GM11168 (cell line): ENCODE measurements at regions not wholly inside any gene's neighbourhood (a gene's known extent, or its start where the extent isn't known, plus 50 kb on each side); places are given as distances from the start of the nearest gene placed in this dataset.

Experiments used
- in situ Hi-C: fragments of 300-500 bp; cut with MboI; formaldehyde crosslinking; loops from one replicate; pipeline ENCODE4 v1.12.0; 2022; ENCODE audit warnings: low sequenced_read_pairs; ENCODE audit not compliant: unreplicated experiment

DNA sequence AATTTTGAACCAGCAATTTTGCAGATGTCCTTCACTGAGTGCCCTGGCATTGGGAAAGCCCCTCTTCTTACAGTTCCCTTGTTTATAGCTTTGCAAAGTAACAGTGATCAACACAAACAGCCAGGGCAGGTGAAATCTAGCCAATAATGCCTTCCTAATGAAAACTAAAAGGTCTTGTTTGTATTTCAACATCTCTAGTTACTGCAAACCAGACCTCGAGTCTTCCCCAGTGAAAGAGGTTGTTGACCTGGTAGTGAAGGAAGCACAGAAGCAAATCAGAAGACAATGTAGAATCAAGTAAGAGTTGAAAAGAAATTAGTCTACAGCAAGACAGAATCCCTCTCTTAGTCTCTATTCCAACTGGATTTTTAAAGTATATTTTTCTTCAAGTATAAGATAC, 231.2 kb downstream of the SNX13 start:
- in situ Hi-C loops: no loop called here

DNA sequence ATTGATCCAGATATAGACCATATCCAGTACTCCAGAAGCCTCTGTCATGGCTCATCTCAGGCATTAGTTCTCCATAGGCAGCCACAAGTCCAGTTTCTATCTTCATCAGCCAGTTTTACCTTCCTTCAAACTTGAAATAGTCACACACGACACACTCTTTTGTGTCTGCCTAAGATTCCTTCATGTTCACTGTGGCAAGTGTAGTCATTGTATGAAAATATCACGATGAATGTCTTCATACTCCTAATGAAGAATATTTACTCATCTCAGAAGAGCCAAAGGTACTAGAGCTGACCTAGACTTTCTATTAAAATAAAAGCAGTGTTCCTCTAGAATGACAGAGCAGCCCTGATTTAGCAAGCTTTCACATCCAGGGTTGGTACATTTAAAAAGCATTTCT, 230.7 kb downstream of the SNX13 start:
- in situ Hi-C loops: no loop called here

DNA sequence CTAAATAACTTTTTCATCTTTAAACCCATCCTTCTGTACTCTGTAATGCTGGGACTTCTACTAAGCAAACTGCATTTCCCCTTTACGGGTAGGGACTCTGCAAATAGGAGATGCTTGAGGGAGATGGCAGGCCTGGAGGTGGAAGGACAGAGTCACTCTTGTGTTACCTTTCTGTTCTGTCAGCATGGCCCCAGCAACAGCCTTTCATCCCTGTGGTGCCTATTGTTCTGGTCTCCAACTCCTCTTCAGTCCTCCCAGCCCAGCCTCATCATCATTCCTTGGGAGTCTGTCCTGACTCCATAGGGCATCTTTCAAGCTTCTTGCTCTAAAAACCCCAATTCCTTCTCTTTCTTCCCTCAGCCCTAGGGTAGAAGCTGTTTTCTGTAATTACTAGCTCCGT, 230.0 kb downstream of the SNX13 start:
- in situ Hi-C loops: no loop called here

DNA sequence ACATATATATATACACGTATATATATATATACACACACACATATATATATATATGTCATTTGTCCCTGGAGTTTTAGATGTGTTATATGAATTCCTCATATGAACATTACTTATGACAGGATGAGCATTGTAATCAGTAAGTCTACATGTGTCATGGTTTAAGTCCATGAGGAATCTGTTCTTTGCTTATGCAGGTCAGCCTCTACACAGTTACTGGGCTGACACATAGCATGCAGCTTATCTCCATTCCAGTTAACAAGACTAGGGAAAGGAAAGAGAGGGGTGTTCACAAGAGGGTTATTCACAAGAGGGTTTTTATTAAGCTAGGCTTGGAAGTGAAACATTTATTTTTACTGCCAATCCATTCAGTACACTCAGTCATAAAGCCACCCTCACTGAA, 226.7 kb downstream of the SNX13 start:
- in situ Hi-C loops: no loop called here

DNA sequence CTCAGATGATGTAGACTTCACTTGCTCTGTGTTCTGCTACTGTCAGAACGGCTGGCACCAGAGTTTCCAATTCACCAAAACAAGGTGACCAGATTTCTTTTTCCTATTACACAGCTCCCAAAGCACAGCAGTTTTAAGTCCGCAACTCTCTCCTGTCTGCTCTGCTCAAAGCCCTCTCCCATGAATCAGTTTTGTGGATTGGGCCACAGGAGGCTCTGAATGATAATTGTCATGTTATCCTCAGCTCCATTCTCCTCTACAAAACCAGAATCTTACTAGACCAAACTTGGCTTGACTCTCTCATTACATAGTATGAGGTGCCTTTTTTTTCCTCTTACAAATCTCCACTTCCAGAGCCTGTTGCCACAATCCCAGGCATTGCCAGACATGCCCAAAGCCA, 223.5 kb downstream of the SNX13 start:
- in situ Hi-C loops: no loop called here

DNA sequence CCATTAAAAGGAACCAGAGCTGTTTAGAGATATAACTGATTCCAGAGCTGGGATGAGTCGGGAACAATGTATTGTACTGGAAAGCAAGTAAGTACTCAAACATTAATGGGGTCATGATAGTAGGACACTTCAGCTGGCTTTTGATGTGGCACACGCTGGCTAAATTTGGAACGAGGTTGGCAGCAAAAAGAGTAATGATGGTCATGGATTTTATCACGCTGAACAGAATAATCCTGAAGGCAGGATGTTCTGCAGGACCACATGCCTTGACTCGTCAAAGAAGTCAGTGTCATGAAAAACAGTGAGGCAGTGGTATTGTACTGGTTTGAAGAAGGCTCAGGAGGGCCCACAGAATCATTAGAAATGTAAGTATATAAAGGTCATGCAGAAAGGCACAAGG, 220.3 kb downstream of the SNX13 start:
- in situ Hi-C loops: no loop called here

DNA sequence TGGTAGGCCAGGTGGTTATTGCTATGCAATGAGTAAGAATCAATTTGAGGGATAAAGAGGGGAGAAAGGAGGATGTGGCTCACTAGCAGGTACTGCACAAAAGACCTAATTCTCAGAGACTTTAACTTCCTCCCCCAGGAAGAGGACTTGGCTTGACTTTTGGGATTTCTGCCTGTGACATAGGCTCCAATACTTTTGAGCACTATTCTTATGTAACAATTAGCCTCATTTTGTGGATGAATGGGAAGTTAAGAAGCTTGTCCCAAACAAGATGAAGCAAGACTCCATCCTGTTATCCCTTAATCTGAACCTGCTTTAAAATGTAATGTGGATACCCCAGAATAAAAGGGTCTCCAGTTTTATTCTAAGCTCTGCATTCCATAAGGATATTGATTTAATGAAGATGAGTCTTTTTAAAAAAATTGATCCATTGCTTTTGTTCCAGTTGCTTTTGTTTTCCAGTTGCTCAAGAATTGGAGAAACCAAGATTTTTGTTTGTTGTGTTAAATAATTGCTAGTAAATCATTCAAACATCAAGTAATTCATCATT, 218.5 kb downstream of the SNX13 start:
- in situ Hi-C loops: no loop called here

DNA sequence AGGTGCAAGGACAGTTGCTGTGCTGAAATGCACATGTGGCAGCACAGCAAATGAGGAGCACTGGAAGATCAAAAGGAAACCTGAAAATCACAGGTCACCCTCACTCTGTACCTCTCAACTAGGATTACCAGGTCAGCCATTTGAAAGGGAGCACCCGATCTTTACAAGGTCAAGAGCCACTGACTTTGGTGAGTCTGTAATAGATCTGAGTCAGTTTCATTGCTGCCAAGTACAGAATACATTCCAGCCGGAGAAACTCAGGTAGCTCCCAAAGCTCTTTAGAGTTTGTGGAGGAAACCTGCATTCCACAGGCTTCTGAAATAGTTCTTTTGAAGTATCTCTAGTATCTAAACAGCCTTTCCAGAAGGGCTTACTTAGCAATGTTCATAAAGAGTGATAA, 217.5 kb downstream of the SNX13 start:
- in situ Hi-C loops: no loop called here

DNA sequence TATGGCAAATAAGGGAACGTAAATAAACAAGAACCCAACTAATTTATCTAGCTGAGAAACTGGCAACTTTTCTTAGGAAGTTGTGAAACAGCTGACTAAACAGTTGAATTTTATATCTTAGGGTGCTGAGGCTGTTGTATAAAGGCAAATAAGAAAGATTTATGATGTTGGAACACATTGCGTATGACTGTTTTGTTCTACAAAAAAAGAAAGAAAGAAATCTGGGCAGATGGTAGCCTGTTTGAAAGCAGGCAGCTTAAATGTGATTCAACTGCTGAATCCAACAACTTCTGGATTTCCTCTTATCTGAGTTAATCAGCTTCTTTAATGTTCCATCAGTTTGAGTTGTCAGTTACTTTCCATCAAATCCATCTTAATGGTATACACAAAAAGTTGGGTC, 214.5 kb downstream of the SNX13 start:
- in situ Hi-C loops: no loop called here

DNA sequence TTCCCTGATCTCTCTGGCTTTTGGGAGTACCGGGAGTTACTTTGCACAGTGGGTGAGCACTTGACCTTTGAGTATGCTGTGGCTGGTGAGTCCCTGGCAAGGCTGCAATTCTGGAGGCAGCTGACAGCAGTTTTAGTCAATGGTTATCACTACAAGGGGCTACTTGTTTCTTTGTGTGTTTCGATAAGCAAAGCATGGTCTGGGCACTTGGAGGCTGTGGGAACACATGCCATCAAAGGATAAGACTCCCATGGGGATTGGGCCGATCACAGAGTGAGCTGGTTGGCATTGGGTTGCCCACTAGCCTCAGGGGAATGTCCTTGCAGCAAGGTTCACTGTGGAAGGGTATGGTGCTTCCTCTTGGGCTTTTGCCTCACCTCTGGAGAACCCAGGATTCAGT, 208.2 kb downstream of the SNX13 start:
- in situ Hi-C loops: no loop called here
